ENCODE measurements at regions not wholly inside any gene's neighbourhood (a gene's known extent, or its start where the extent isn't known, plus 50 kb on each side); places are given as distances from the start of the nearest gene placed in this dataset.
A peak's percentile ranks its signal among the peaks of the same experiment; 100 is the strongest.

DNA sequence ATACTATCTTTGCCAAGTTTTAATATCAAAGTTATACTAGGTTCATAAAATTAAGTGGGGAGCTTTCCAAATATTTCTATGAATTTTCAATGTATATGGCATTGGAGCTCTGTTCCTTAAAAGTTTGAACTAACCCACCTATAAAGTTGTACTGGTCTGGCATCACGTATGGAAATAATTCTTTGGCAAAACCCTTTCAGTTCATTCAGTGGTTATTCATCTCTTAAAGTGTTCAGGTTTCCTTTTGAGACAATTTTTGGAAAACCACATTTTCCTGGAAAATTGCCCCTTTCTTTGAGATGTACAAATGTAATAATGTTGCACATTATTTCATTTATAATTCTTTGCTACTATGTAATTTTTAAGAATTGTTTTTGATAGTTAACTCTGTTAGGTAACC, 62.5 kb upstream of the INPP5A start (continued):
- no peak for TF ChIP-seq ZNF317 (CRISPR knock-in tag; IDR thresholded peaks at IDR 0.05; ENCODE audit: borderline replicate concordance, low read depth)
- TF ChIP-seq ESRRA (CRISPR knock-in tag; IDR thresholded peaks at IDR 0.05; ENCODE audit: borderline replicate concordance), result no peak
- TF ChIP-seq ZNF416 (CRISPR knock-in tag; IDR thresholded peaks at IDR 0.05), result no peak
- TF ChIP-seq NFE2L1 (CRISPR knock-in tag; IDR thresholded peaks at IDR 0.05), result no peak
- TF ChIP-seq JUN (CRISPR knock-in tag; IDR thresholded peaks at IDR 0.05), result no peak
- TF ChIP-seq, protein P1, sequence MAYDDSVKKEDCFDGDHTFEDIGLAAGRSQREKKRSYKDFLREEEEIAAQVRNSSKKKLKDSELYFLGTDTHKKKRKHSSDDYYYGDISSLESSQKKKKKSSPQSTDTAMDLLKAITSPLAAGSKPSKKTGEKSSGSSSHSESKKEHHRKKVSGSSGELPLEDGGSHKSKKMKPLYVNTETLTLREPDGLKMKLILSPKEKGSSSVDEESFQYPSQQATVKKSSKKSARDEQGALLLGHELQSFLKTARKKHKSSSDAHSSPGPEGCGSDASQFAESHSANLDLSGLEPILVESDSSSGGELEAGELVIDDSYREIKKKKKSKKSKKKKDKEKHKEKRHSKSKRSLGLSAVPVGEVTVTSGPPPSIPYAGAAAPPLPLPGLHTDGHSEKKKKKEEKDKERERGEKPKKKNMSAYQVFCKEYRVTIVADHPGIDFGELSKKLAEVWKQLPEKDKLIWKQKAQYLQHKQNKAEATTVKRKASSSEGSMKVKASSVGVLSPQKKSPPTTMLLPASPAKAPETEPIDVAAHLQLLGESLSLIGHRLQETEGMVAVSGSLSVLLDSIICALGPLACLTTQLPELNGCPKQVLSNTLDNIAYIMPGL (CRISPR knock-in tag; IDR thresholded peaks at IDR 0.05), result no peak
- TF ChIP-seq MXD4 (CRISPR knock-in tag; IDR thresholded peaks at IDR 0.05; ENCODE audit: borderline replicate concordance), result no peak
- TF ChIP-seq SP1 (CRISPR knock-in tag; conservative IDR thresholded peaks at IDR 0.05), result no peak

DNA sequence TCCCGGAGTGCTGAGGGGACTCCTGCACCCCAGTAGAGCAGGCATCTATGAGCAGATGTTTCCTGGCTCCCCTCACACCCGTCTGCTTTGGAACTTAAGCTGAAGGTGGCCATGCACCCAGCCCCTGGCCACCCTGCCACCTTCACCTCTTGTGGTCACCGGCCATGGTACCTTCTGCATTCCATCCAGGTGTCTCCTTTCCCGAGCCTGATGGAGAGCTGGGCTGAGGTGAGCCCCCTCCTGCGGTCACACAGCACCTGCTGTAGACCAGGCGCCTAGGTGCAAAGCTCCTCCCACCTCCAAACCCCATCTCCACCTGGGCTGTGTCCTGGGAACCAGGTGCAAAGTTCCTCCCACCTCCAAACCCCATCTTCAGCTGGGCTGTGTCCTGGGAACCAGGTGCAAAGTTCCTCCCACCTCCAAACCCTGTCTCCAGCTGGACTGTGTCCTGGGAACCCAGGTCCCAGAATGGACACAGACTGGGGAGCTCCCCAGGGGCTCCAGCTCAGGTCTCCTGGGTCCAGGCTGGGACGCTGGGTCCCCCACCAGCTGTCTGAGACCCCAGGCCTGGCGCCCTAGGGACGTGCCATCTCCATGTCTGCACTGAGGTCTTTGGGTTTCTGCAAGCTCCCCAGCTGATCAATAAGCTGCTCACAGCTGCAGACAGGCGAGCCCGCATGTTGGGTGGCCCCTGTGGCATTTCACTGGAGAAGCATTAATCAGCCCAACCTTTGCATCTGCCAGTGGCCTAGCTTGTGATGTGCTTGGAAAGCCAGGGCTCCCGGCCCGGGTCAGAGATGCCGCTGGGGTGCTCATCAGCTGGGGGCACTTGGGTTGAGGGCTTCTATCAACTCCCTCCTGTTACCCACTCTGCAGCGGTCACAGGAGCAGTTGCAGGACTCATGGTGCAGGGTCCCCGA, 61.2 kb upstream of the INPP5A start:
- no peak for ATAC-seq
- CTCF ChIA-PET, result interaction anchor here (1.0 to 2.6 kb wide), 13 partner anchors 9 to 178 kb away, joined by 3 to 14 read pairs (median 4); no protein-coding TSS in a partner anchor

More for the DNA sequence above, 61.2 kb upstream of the INPP5A start:
- Mint-ChIP-seq H3K27ac (no peak overlapping the region), H3K27me3 (ENCODE audit: low read depth) (no peaks in the 10 kb centered on the region; the same call in 1 of the 2 replicates), H3K4me3 (no peak overlapping the region), H3K9me3 (peaks cover 6% of the 10 kb centered on the region), H3K36me3 (no peaks in the 10 kb centered on the region), H3K4me1 (peaks cover 5% of the 10 kb centered on the region)
- TF ChIP-seq SMAD4 (CRISPR knock-in tag; IDR thresholded peaks at IDR 0.05) (no peak), NR3C1 (CRISPR knock-in tag; conservative IDR thresholded peaks at IDR 0.05; ENCODE audit: low read depth) (no peak), GRHL2 (CRISPR knock-in tag; IDR thresholded peaks at IDR 0.05; ENCODE audit: insufficient replicate concordance, severe bottlenecking) (no peak), ZNF232 (CRISPR knock-in tag; IDR thresholded peaks at IDR 0.05) (no peak), IRF2 (CRISPR knock-in tag; IDR thresholded peaks at IDR 0.05; ENCODE audit: borderline replicate concordance, low read depth) (no peak), ZNF423 (CRISPR knock-in tag; IDR thresholded peaks at IDR 0.05) (no peak)
- TF ChIP-seq, protein P2, sequence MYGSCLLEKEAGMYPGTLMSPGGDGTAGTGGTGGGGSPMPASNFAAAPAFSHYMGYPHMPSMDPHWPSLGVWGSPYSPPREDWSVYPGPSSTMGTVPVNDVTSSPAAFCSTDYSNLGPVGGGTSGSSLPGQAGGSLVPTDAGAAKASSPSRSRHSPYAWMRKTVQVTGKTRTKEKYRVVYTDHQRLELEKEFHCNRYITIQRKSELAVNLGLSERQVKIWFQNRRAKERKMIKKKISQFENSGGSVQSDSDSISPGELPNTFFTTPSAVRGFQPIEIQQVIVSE (CRISPR knock-in tag; IDR thresholded peaks at IDR 0.05; ENCODE audit: borderline replicate concordance), result no peak
- TF ChIP-seq, protein P3, sequence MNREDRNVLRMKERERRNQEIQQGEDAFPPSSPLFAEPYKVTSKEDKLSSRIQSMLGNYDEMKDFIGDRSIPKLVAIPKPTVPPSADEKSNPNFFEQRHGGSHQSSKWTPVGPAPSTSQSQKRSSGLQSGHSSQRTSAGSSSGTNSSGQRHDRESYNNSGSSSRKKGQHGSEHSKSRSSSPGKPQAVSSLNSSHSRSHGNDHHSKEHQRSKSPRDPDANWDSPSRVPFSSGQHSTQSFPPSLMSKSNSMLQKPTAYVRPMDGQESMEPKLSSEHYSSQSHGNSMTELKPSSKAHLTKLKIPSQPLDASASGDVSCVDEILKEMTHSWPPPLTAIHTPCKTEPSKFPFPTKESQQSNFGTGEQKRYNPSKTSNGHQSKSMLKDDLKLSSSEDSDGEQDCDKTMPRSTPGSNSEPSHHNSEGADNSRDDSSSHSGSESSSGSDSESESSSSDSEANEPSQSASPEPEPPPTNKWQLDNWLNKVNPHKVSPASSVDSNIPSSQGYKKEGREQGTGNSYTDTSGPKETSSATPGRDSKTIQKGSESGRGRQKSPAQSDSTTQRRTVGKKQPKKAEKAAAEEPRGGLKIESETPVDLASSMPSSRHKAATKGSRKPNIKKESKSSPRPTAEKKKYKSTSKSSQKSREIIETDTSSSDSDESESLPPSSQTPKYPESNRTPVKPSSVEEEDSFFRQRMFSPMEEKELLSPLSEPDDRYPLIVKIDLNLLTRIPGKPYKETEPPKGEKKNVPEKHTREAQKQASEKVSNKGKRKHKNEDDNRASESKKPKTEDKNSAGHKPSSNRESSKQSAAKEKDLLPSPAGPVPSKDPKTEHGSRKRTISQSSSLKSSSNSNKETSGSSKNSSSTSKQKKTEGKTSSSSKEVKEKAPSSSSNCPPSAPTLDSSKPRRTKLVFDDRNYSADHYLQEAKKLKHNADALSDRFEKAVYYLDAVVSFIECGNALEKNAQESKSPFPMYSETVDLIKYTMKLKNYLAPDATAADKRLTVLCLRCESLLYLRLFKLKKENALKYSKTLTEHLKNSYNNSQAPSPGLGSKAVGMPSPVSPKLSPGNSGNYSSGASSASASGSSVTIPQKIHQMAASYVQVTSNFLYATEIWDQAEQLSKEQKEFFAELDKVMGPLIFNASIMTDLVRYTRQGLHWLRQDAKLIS (CRISPR knock-in tag; IDR thresholded peaks at IDR 0.05; ENCODE audit: borderline replicate concordance), result no peak
- TF ChIP-seq, protein P4, sequence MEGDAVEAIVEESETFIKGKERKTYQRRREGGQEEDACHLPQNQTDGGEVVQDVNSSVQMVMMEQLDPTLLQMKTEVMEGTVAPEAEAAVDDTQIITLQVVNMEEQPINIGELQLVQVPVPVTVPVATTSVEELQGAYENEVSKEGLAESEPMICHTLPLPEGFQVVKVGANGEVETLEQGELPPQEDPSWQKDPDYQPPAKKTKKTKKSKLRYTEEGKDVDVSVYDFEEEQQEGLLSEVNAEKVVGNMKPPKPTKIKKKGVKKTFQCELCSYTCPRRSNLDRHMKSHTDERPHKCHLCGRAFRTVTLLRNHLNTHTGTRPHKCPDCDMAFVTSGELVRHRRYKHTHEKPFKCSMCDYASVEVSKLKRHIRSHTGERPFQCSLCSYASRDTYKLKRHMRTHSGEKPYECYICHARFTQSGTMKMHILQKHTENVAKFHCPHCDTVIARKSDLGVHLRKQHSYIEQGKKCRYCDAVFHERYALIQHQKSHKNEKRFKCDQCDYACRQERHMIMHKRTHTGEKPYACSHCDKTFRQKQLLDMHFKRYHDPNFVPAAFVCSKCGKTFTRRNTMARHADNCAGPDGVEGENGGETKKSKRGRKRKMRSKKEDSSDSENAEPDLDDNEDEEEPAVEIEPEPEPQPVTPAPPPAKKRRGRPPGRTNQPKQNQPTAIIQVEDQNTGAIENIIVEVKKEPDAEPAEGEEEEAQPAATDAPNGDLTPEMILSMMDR (IDR thresholded peaks at IDR 0.05), result no peak
- POLR2A ChIA-PET, result interaction anchor here (1.1 kb wide), 1 partner anchor 13 kb away, joined by 3 read pairs; no protein-coding TSS in a partner anchor
- peak; percentile 11 for DNase-seq (ENCODE audit: low spot score)

All from WTC11 (cell line).